HUES6 (cell line): ENCODE measurements at regions not wholly inside any gene's neighbourhood (a gene's known extent, or its start where the extent isn't known, plus 50 kb on each side); places are given as distances from the start of the nearest gene placed in this dataset.

Experiments used
- H3K27ac ChIP-seq: 2 replicates; pipeline ENCODE4 v1.7.0; 2013; ENCODE audit warnings: low read depth, mild to moderate bottlenecking, low read length, inconsistent platforms
- H3K27me3 ChIP-seq: 2 replicates; pipeline ENCODE4 v1.6.1; 2013; ENCODE audit warnings: low read length; ENCODE audit not compliant: control insufficient read depth, insufficient read depth
- H3K36me3 ChIP-seq: 2 replicates; pipeline ENCODE4 v1.6.1; 2013; ENCODE audit warnings: low read length; ENCODE audit not compliant: control insufficient read depth, insufficient read depth
- H3K4me1 ChIP-seq: 2 replicates; pipeline ENCODE4 v1.6.1; 2013; ENCODE audit warnings: low read length; ENCODE audit not compliant: control insufficient read depth, insufficient read depth
- H3K4me3 ChIP-seq: 2 replicates; pipeline ENCODE4 v1.5.1; 2013; ENCODE audit warnings: low read depth, low read length
- H3K9ac ChIP-seq: one replicate; pipeline ENCODE4 v1.6.1; 2013; ENCODE audit warnings: mild to moderate bottlenecking, low read length
- H3K9me3 ChIP-seq: 2 replicates; pipeline ENCODE4 v1.6.1; 2013; ENCODE audit warnings: low read depth, low read length; ENCODE audit not compliant: control insufficient read depth, insufficient read depth

- Histone ChIP-seq H3K27me3 (no peaks in the 10 kb centered on the region), H3K36me3 (no peaks in the 10 kb centered on the region), H3K27ac (no peak overlapping the region), H3K9ac (no peak overlapping the region), H3K4me3 (no peak overlapping the region), H3K4me1 (0 out of 2 replicates have a peak, but pooled peaks cover 8% of the 10 kb centered on the region), H3K9me3 (no peaks in the 10 kb centered on the region)
Observed at GRCh38 chr6:73888050-73888449, 192.0 kb downstream of the CD109 start.

DNA sequence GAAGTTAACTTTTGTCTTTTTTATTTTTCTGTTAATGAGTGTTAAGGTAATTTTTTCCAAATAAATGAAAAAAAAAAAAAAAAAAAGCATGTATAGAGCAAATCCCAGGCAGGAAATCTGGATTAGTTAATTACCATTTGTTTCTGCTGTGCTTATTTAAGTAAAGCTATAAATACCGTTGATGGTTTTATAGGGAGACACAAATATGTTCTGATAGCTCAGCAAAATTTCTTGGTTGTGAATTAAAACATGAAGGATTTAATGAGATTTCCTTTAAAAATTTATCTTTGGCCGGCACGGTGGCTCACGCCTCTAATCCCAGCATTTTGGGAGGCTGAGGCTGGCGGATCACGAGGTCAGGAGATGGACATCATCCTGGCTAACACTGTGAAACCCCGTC, 189.4 kb downstream of the CD109 start:
- Histone ChIP-seq H3K4me3 (no peak overlapping the region), H3K4me1 (0 out of 2 replicates have a peak, but pooled peaks cover 8% of the 10 kb centered on the region), H3K36me3 (no peaks in the 10 kb centered on the region), H3K9me3 (no peaks in the 10 kb centered on the region), H3K27ac (no peak overlapping the region), H3K9ac (no peak overlapping the region), H3K27me3 (no peaks in the 10 kb centered on the region)

- Histone ChIP-seq H3K36me3 (no peaks in the 10 kb centered on the region), H3K27me3 (no peaks in the 10 kb centered on the region), H3K4me3 (no peak overlapping the region), H3K9ac (no peak overlapping the region), H3K27ac (no peak overlapping the region), H3K9me3 (no peaks in the 10 kb centered on the region), H3K4me1 (0 out of 2 replicates have a peak, but pooled peaks cover 8% of the 10 kb centered on the region)
Observed at GRCh38 chr6:73884540-73884939, 188.5 kb downstream of the CD109 start.

DNA sequence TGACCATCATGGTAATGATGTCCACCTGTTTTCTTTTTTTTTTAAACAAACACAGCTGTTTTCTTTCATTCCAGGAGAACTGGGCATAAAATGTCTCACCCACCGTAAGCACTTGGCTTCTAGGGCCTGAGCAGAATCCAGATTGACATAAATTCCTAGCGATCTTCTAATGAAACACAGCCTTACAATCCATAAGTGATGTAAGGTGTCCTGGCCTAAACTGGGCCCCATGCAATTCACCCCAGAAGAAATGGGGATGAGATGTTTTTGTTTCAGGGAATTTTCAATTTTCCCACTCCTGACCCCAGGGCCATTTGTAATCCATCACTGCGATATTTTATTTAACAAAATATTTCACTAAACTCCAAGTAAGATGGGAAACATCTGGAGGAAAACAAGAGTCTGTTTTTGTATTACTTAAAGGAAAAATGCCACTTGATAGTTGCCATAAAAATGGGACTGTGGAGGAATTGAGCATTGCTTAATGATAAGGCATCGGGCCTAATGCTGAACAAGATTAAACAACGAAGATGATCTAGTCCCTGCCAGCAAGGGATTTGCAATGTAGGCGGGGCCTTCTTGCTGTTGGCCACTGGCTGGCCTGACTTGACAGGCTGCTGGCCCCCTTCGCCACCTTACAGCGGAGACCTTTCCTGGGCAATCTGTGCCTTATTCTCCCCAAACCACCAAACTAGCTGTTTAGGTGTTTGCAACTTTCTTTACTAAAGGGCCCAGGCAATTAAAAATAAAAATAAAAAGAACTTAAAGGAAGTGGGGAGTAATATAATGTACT, 183.7 kb downstream of the CD109 start:
- H3K9ac ChIP-seq = no peak overlapping the region
- no peak overlapping the region for H3K27ac ChIP-seq
- H3K36me3 ChIP-seq = no peaks in the 10 kb centered on the region
- H3K4me3 ChIP-seq = no peak overlapping the region
- H3K4me1 ChIP-seq = no peaks in the 10 kb centered on the region
- H3K9me3 ChIP-seq = no peaks in the 10 kb centered on the region
- no peaks in the 10 kb centered on the region for H3K27me3 ChIP-seq

DNA sequence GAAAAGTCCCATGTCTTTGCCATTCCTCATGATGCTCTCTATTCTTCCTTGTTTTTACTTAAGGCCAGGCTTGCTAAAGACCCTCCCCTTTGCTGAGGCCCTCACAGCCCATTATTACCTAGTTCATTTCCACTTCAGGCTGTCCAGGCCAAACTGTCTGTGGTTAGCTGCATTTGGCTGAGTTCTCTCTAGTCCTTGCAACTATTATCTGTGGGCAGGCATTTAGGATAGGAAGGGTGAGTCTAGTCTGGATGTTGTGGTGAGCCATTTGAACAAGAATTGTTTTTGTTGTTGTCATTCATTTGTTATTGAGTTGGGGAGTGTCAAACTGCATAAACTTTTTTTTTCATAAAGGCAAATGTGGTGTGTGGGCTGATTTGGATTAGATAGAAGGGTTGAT, 182.4 kb downstream of the CD109 start:
- H3K27me3 ChIP-seq = no peaks in the 10 kb centered on the region
- no peak overlapping the region for H3K4me3 ChIP-seq
- H3K9ac ChIP-seq = no peak overlapping the region
- H3K36me3 ChIP-seq = no peaks in the 10 kb centered on the region
- no peaks in the 10 kb centered on the region for H3K4me1 ChIP-seq
- no peaks in the 10 kb centered on the region for H3K9me3 ChIP-seq
- H3K27ac ChIP-seq = no peak overlapping the region
